Lung (tissue), 11 donors: ENCODE measurements at regions not wholly inside any gene's neighbourhood (a gene's known extent, or its start where the extent isn't known, plus 50 kb on each side); places are given as distances from the start of the nearest gene placed in this dataset.

Source experiments
- ATAC-seq: fragments of 200-7000 bp; cut with Tn5 transposase; one replicate; pipeline ENCODE4 v1.9.1; 2020; ENCODE audit warnings: moderate number of reproducible peaks; ENCODE audit not compliant: insufficient read depth, low FRiP score
- DNase-seq, 3 donors: peaks; one replicate each; pipeline ENCODE4 v3.0.0-alpha.2; 2013 to 2017
- H3K27ac ChIP-seq, 2 donors: one replicate each; pipeline ENCODE4 v1.5.1; 2013; ENCODE audit warnings: mild to moderate bottlenecking in 2 of 2, moderate library complexity in 2 of 2, control low read depth in 1 of 2, inconsistent platforms in 1 of 2, low read depth in 1 of 2, low read length in 1 of 2
- H3K27me3 ChIP-seq, 3 donors: one replicate each; pipeline ENCODE4 v1.5.1; 2013; ENCODE audit warnings: low read length in 2 of 3; ENCODE audit not compliant: control insufficient read depth in 3 of 3, insufficient read depth in 3 of 3
- H3K36me3 ChIP-seq, 4 donors: one replicate each; pipeline ENCODE4 v1.5.1; 2013; ENCODE audit warnings: low read length in 4 of 4, mild to moderate bottlenecking in 1 of 4, moderate library complexity in 1 of 4; ENCODE audit not compliant: control insufficient read depth in 4 of 4, insufficient read depth in 4 of 4
- H3K4me1 ChIP-seq, 5 donors: one replicate each; pipeline ENCODE4 v1.5.1; 2013; ENCODE audit warnings: low read length in 5 of 5, mild to moderate bottlenecking in 2 of 5, moderate library complexity in 1 of 5; ENCODE audit not compliant: control insufficient read depth in 5 of 5, insufficient read depth in 5 of 5
- H3K4me3 ChIP-seq: one replicate; pipeline ENCODE4 v1.5.1; 2013; ENCODE audit warnings: mild to moderate bottlenecking, control low read depth, moderate library complexity
- H3K9ac ChIP-seq, 2 donors: one replicate each; pipeline ENCODE4 v1.5.1; 2013; ENCODE audit warnings: low read length in 2 of 2, control low read depth in 1 of 2; ENCODE audit not compliant: insufficient read depth in 1 of 2
- H3K9me3 ChIP-seq, 4 donors: one replicate each; pipeline ENCODE4 v1.5.1; 2013; ENCODE audit warnings: low read length in 3 of 4, mild to moderate bottlenecking in 1 of 4, moderate library complexity in 1 of 4; ENCODE audit not compliant: control insufficient read depth in 4 of 4, insufficient read depth in 3 of 4
- WGBS, 2 donors: extraction: QIAGEN DNeasy Blood & Tissue Kit; methylation state at CpG; one replicate each; pipeline ENCODE4 v1.1.7; 2013; 5-methylcytosine and 5-hydroxymethylcytosine counted together
- TF ChIP-seq, protein P1 (sequence below): IDR thresholded peaks from 2 replicates; pipeline ENCODE4 v1.5.1; 2012; ENCODE audit warnings: mild to moderate bottlenecking; ENCODE audit errors: control extremely low read depth, extremely low read depth
- donor health status: control.
- donor health status: control.
- donor health status: Bipolar disorder and iron deficiency.
- donor health status: healthy.
- donor health status: DM: yes; HTN: yes; CAD: no.

DNA sequence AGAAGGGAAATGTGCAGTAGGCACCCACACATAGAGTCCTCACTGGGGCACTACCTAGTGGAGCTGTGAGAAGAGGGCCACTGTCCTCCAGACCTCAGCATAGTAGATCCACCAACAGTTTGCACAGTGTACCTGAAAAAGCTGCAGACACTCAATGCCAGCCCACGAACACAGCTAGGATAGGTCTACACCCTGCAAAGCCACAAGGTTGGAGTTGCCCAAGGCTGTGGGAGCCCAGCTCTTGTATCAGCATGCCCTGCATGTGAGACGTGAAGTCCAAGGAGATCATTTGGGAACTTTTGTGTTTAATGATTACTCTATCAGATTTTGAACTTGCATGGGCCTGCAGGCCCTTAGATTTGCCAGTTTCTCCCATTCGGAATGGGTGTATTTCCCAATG lies 299.4 kb upstream of the OLFM3 start:
- Histone ChIP-seq H3K4me1 (no peaks in the 10 kb centered on the region), H3K9me3 (peaks cover 0 to 3% (median 2%) of the 10 kb centered on the region in 4 donors), H3K4me3 (no peak overlapping the region), H3K36me3 (no peaks in the 10 kb centered on the region), H3K27ac (no peak overlapping the region), H3K9ac (no peak overlapping the region), H3K27me3 (no peaks in the 10 kb centered on the region)
- DNase-seq (no peak), ATAC-seq (peak; percentile 27)
- 88 to 91% methylated on average over 3 of the region's 3 CpGs for WGBS, 2 donors
- TF ChIP-seq, protein P1, sequence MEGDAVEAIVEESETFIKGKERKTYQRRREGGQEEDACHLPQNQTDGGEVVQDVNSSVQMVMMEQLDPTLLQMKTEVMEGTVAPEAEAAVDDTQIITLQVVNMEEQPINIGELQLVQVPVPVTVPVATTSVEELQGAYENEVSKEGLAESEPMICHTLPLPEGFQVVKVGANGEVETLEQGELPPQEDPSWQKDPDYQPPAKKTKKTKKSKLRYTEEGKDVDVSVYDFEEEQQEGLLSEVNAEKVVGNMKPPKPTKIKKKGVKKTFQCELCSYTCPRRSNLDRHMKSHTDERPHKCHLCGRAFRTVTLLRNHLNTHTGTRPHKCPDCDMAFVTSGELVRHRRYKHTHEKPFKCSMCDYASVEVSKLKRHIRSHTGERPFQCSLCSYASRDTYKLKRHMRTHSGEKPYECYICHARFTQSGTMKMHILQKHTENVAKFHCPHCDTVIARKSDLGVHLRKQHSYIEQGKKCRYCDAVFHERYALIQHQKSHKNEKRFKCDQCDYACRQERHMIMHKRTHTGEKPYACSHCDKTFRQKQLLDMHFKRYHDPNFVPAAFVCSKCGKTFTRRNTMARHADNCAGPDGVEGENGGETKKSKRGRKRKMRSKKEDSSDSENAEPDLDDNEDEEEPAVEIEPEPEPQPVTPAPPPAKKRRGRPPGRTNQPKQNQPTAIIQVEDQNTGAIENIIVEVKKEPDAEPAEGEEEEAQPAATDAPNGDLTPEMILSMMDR, result no peak

GRCh38 chr1:102282955-102283354 lies 286.2 kb upstream of the OLFM3 start:
- TF ChIP-seq, protein P1, result no peak
- Histone ChIP-seq H3K27me3 (no peaks in the 10 kb centered on the region), H3K36me3 (no peaks in the 10 kb centered on the region), H3K27ac (no peak overlapping the region), H3K4me1 (no peaks in the 10 kb centered on the region), H3K9ac (no peak overlapping the region), H3K4me3 (no peak overlapping the region), H3K9me3 (peaks cover 0 to 6% (median 1%) of the 10 kb centered on the region in 4 donors)
- 59 to 76% methylated on average over 1 of the region's 1 CpG for WGBS, 2 donors
- no peak for ATAC-seq
- DNase-seq, result no peak

- Histone ChIP-seq H3K36me3 (no peaks in the 10 kb centered on the region), H3K9me3 (no peaks in the 10 kb centered on the region), H3K27me3 (no peaks in the 10 kb centered on the region), H3K27ac (no peak overlapping the region), H3K9ac (no peak overlapping the region), H3K4me3 (no peak overlapping the region), H3K4me1 (no peaks in the 10 kb centered on the region)
- TF ChIP-seq, protein P1, result no peak
- ATAC-seq (no peak), DNase-seq (no peak)
Measured at GRCh38 chr1:102262994-102263393, 266.3 kb upstream of the OLFM3 start.

- H3K27me3 ChIP-seq, result no peaks in the 10 kb centered on the region
- H3K36me3 ChIP-seq, result no peaks in the 10 kb centered on the region
- TF ChIP-seq, protein P1, result no peak
- 77 to 79% methylated on average over 4 of the region's 4 CpGs for WGBS, 2 donors
- no peaks in the 10 kb centered on the region for H3K4me1 ChIP-seq
- DNase-seq (no peak), ATAC-seq (no peak)
- no peak overlapping the region for H3K9ac ChIP-seq
- H3K27ac ChIP-seq, result no peak overlapping the region
- H3K4me3 ChIP-seq, result no peak overlapping the region
- no peaks in the 10 kb centered on the region for H3K9me3 ChIP-seq
Measured at GRCh38 chr1:102252731-102253505, 256.2 kb upstream of the OLFM3 start.
